ENCODE measurements at regions not wholly inside any gene's neighbourhood (a gene's known extent, or its start where the extent isn't known, plus 50 kb on each side); places are given as distances from the start of the nearest gene placed in this dataset.
"Not testable (repeated sequence)": the region's sequence is repeated elsewhere in the genome, so short reads cannot be mapped to it uniquely, and the experiment has no call there.

GRCh38 chr13:22848539-22849052 lies 332.2 kb upstream of the SGCG start:
- Histone ChIP-seq H3K4me3 (no peak overlapping the region), H3K4me1 (no peaks in the 10 kb centered on the region), H3K27me3 (no peaks in the 10 kb centered on the region), H3K9me3 (no peaks in the 10 kb centered on the region), H3K36me3 (no peaks in the 10 kb centered on the region), H3K27ac (no peak overlapping the region)
- TF ChIP-seq CTCF (IDR thresholded peaks at IDR 0.05), result no peak
- no peak for DNase-seq (ENCODE audit: low spot score)

DNA sequence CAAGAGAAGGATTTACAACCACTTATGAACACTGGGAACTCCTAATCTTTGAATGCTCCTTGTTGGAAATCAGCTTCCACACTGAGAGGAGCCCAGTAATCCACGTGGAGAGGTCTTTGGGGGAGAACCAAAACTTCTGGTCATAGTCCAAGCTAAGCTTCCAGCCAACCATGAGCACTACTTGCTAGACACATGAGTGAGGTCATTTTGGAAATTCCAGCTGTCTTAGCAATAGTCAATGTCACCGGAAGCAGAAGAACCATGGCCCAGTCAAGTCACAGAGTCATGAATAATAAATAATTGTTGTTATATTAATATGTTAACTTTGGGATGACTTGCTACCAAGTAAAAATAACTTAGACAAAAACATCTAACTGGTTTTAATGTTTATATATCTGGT lies 324.9 kb upstream of the SGCG start:
- no peak for TF ChIP-seq CTCF (IDR thresholded peaks at IDR 0.05)
- no peak overlapping the region for H3K27ac ChIP-seq

GRCh38 chr13:22858980-22859379 lies 321.8 kb upstream of the SGCG start:
- not testable (repeated sequence) for H3K36me3 ChIP-seq; DNase-seq (ENCODE audit: low spot score); H3K4me1 ChIP-seq; H3K9me3 ChIP-seq; H3K27ac ChIP-seq; H3K4me3 ChIP-seq; H3K27me3 ChIP-seq

More for the DNA sequence above, 324.9 kb upstream of the SGCG start:
- no peaks in the 10 kb centered on the region for H3K36me3 ChIP-seq
- DNase-seq (ENCODE audit: low spot score), result no peak
- H3K4me1 ChIP-seq, result no peaks in the 10 kb centered on the region
- no peaks in the 10 kb centered on the region for H3K27me3 ChIP-seq
- H3K9me3 ChIP-seq, result peaks cover 0 to 5% of the 10 kb centered on the region in 2 donors
- no peak overlapping the region for H3K4me3 ChIP-seq

- H3K36me3 ChIP-seq; H3K4me1 ChIP-seq; H3K9me3 ChIP-seq; H3K27ac ChIP-seq; H3K27me3 ChIP-seq; DNase-seq (ENCODE audit: low spot score); H3K4me3 ChIP-seq: not testable (repeated sequence)
Observed at GRCh38 chr13:22859411-22859810, 321.4 kb upstream of the SGCG start.

DNA sequence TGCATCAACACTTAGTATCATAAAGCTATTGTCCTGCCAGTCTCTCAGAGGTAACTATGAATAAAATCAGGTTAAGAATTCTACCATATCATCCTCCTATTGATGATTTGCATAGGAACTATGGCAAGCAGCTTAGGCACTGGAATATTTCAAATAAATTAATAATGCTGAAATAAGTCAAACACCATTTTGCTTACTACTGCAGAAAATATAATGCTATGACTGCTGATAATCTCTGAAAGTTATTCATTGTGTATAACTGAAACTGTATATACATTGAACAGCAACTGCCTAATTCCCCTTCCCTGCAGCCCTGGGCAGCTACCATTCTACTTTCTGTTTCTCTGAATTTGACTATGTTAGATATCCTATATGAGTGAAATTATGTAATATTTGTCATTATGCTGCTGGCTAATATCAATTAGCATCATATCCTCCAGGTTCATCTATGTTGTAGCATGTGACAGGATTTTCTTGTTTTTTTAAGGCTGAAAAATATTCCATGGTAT lies 318.8 kb upstream of the SGCG start:
- TF ChIP-seq CTCF (IDR thresholded peaks at IDR 0.05), result no peak
- DNase-seq (ENCODE audit: low spot score), result no peak

GRCh38 chr13:22862478-22862877 lies 318.3 kb upstream of the SGCG start:
- Histone ChIP-seq H3K27ac (no peak overlapping the region), H3K27me3 (no peaks in the 10 kb centered on the region), H3K4me3 (no peak overlapping the region), H3K36me3 (no peaks in the 10 kb centered on the region), H3K4me1 (no peaks in the 10 kb centered on the region), H3K9me3 (peaks cover 0 to 5% of the 10 kb centered on the region in 2 donors)
- no peak for DNase-seq (ENCODE audit: low spot score)
- no peak for TF ChIP-seq CTCF (IDR thresholded peaks at IDR 0.05)

More for the DNA sequence above, 318.8 kb upstream of the SGCG start:
- Histone ChIP-seq H3K4me3 (no peak overlapping the region), H3K9me3 (peaks cover 0 to 5% of the 10 kb centered on the region in 2 donors), H3K36me3 (no peaks in the 10 kb centered on the region), H3K4me1 (no peaks in the 10 kb centered on the region), H3K27ac (no peak overlapping the region), H3K27me3 (no peaks in the 10 kb centered on the region)

- Histone ChIP-seq H3K9me3 (no peaks in the 10 kb centered on the region), H3K4me3 (no peak overlapping the region), H3K27me3 (no peaks in the 10 kb centered on the region), H3K4me1 (no peaks in the 10 kb centered on the region), H3K27ac (no peak overlapping the region), H3K36me3 (no peaks in the 10 kb centered on the region)
- DNase-seq (ENCODE audit: low spot score), result no peak
- no peak for TF ChIP-seq CTCF (IDR thresholded peaks at IDR 0.05)
Observed at GRCh38 chr13:22866221-22866620, 314.6 kb upstream of the SGCG start.

Measured in right atrium auricular region (tissue), 2 donors.